Inflammatory macrophage treated with lipopolysaccharide for 4 hours (primary cell): ENCODE measurements at regions not wholly inside any gene's neighbourhood (a gene's known extent, or its start where the extent isn't known, plus 50 kb on each side); places are given as distances from the start of the nearest gene placed in this dataset.
"Not testable (repeated sequence)": the region's sequence is repeated elsewhere in the genome, so short reads cannot be mapped to it uniquely, and the experiment has no call there.

Experiments used
- DNase-seq: peaks from one replicate; pipeline ENCODE4 v3.0.0-alpha.2; 2020

- DNase-seq, result no peak
Observed at GRCh38 chr7:131957338-131958020, 401.1 kb upstream of the PODXL start.

GRCh38 chr7:131956864-131957263, 400.4 kb upstream of the PODXL start:
- DNase-seq, result no peak

DNA sequence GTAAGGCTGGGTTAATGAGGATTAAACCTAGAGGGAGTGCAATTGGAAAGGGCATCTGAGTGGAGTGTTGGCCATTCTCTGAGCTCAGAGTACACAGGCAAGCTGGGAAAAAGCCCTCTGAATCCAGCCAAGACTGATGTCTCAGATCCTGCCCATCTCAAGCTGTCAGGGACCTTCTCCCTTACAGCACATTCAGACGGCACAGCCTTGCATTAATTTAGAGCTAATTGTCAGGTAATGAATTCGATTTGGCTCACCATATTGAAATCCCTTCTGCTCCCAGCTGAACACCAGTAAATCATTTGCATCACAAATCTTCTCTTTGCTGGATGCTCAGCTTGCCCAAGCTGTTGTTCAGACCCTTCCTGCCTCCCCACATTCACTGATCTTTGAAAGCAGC, 399.3 kb upstream of the PODXL start:
- DNase-seq, result no peak

GRCh38 chr7:131953184-131953583, 396.8 kb upstream of the PODXL start:
- no peak for DNase-seq

- DNase-seq, result no peak
Observed at GRCh38 chr7:131952365-131952764, 395.9 kb upstream of the PODXL start.

DNA sequence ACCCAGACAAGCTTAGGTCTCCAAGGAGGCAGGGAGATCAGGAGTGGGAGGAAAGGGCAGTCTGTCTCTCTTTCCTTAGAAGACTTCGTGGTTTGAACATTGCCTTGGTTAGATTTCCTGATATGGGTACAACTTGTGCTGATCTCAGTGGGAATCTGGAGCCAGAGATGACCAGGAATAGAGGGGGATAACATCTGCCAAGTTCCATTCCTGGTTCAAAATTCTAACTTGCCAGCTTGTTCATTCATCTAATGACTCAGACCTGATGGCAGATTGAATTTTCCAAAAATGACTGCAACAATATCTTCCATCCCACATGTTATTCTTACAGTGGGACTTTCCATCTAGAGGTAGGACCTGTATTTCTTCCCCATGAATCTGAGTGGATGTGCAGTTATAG, 394.3 kb upstream of the PODXL start:
- DNase-seq, result no peak

DNA sequence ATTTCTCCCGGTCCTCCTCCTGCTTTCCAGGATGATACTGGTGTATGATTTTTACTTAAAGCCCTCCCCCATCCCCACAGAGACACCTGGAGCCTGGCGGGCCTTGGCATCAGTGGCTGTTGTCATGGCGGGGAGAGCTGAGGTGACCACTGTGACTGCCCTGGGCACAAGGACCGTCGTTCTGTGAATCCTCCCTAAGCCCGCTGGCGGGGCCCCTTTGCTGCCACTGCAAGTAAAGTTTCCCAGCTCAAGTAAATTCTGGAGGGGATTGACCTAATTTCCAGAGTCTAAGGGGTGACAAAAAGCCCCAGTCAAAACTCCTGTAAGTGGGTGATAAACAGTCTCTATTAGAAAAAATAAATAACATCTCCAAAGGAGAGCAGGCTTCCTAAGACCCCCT, 393.2 kb upstream of the PODXL start:
- no peak for DNase-seq

- no peak for DNase-seq
Observed at GRCh38 chr7:131948434-131949053, 392.1 kb upstream of the PODXL start.

DNA sequence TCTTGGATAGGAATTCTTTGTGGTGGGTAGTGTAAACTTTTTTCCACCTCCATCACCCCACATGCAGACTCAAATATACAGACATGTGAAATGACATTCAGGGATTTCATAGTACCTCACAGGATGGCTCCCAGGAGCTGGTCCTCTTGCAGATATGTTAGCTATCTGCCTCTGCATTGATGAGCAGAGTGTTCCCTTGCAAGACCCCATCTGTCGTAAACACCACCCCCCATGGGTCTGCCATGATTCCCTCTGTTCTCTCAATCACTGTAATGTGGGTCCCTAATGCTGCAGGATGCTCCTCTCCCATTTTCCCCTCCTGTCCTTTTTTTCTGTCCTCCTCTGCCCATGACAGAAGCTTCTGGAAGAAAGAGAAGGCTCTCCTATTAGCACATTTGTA, 391.2 kb upstream of the PODXL start:
- no peak for DNase-seq

DNA sequence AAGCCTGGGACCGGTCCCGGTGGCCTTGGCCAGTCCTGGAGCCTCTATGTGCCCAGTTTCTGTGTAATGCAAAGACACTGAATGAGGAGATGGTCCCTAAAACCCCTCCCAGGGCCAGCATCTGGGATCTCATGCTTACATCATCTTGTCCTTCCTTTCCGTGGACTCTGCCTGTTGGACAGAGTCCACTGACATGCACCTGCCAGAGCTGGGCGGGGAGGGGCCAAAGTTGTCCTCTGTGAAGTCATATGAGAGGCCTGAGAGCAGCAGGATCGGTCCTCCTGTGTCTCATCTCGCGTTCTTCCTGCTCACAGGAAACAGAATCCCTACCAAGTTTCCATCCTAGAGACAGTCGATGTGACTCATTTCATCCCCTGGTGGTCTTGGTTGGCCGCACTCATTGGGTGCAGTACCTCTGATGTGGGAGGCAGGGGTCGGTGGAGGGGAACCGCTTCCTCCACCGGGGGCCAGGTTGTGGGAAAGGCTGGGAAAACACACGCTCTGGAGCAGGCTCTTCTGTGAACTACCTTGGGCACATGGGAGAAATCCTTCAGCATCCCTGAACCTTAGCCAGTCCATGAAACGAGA, 389.6 kb upstream of the PODXL start:
- no peak for DNase-seq

- peak; percentile 9 for DNase-seq
Observed at GRCh38 chr7:131945313-131945911, 389.0 kb upstream of the PODXL start.

- no peak for DNase-seq
Observed at GRCh38 chr7:131944556-131945069, 388.2 kb upstream of the PODXL start.

DNA sequence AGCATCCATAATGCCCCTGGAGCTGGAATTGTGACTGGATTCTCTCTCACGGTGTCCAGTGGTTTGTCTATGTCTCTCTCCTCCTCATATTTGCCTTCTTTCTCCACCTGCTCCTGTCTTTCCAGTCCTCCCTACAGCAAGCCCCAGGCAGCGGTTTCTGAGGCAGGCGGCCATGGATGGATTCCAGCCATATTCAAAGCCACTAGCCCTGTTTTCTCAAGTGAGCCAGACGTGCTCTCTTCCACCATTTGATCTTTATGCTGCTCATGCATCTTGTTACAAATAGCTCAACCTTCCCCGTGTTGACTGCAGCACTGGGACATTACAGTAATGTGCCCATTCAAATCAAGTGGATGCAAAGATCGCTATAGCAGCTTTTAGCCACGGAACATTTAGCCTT, 387.2 kb upstream of the PODXL start:
- no peak for DNase-seq

GRCh38 chr7:131943211-131943610, 386.8 kb upstream of the PODXL start:
- DNase-seq, result no peak

DNA sequence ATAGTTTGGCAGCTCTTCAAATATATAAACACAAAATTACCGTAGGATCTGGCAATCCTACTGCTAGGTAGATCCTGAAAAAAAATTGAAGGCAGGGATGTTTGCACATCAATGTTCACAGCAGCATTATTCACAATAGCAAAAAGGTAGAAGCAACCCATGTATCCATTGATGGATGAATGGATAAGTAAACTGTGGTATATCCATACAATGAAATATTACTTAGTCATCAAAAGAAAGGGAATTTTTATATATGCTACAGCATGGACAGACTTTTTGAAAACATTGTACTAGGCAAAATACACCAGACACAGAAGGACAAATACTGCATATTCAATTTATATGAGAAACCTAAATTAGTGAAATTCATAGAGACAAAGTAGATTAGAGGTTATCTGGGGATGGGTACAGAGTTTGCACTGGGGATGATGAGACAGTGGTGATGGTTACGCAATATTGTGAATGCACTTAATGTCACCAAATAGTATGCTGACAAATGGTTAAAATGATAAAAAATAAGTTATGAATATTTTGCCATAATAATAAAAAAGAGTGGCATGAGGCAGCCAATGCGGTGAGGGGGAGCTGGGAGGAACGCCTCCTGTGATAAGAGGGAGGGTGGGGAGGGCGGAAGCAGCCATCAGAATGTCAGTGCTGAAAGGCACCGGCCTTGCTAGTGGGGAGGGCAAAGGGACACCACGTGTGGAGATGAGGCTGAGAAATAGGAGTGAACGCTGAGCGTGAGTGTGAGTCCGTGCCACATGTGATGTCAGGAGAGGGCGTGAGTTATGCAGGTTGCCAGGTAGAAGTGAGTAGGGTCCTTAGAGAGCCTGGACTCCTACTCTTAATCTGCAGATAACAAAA, 386.1 kb upstream of the PODXL start:
- DNase-seq, result no peak

DNA sequence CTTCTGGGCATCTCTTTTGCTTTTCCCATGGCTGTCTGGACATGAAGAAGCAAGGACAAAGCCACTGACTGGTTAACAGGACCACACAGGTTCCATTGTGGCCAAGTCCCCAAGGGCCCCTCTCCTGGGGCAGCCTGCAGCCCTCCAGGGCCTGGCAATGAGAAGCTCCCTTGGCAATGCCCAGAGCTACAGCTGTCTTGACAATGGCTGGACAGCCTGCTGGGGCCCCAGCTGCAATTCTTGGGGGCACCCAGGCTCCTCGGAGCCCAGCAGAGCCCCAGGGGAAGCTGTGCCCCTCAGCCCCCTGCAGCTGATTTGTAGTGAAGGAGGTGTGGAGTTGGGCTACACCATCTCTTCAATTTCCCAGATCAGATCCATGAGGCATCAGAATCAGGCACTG, 384.9 kb upstream of the PODXL start:
- no peak for DNase-seq

DNA sequence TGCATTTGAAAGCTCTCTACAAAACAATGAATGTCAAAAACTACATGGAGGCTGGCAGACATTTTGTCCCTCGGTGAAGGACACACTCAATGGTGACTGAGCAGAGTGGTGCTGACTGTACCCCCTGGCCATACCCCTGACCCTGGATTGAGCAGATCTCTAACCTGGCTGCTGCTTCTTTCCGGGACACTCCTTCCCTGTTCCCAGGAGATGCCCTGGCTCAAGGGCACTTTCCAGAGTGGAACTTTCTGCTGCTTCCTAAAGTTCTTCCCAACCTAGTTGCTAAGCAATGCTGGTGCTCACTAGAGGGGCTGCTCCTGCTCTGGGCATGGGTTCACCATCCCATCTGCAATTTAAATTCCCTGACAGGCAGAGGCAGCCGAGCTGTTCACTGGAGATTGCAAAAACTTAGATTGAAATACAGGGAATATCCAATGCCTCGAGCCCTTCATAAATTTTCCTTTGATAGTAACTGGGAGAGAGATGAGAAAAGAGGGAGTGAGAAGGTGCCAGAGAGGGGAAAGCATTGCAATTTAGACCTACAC, 384.3 kb upstream of the PODXL start:
- no peak for DNase-seq

GRCh38 chr7:131938788-131939187, 382.4 kb upstream of the PODXL start:
- DNase-seq, result not testable (repeated sequence)

DNA sequence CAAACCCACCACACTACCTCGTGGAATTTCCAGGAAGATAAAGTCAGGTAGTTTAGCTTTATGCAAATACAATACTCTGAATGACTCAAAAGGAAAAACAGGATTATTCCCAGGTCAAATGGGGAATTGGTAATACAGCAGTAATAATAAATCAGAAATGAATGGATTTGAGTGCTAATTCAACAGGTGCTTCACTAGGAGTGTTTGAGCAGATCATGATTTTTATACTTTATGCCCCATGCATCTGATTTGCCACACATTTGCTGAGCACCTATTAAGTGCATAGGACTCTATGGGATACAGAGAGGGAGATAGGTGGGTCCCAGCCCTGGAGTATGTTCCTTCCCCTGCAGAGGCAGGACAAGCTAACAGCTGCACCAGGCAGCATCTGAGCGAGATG, 381.4 kb upstream of the PODXL start:
- no peak for DNase-seq

DNA sequence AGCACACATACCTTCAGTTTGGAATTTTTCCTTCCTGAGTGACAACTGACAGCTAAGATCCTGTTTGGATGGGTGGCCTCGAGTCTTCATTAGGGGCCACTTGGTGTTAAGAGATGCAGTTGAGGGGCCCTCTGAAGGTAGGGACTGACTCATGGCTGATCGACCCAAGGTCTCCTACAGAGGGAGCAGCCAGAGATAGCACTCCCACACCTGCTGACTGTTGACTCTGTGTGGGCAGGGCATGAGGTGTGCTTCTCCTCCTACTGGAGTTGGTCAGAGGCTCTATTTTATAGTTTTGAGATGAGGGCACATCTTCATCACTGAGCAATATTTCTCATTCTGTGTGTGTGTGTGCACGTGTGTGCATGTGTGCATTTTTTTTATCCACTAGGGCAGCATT, 378.8 kb upstream of the PODXL start:
- no peak for DNase-seq

- no peak for DNase-seq
Observed at GRCh38 chr7:131934452-131934851, 378.0 kb upstream of the PODXL start.

- DNase-seq, result no peak
Observed at GRCh38 chr7:131933751-131934289, 377.4 kb upstream of the PODXL start.
